ENCODE measurements at regions not wholly inside any gene's neighbourhood (a gene's known extent, or its start where the extent isn't known, plus 50 kb on each side); places are given as distances from the start of the nearest gene placed in this dataset.

GRCh38 chr1:200310824-200311223, 99.0 kb downstream of the ZNF281 start:
- TF ChIP-seq YY1 (IDR thresholded peaks at IDR 0.05) (no peak), ZBTB33 (IDR thresholded peaks at IDR 0.05) (no peak), RAD21 (IDR thresholded peaks at IDR 0.05) (no peak), JUND (IDR thresholded peaks at IDR 0.05) (no peak), CTCF (IDR thresholded peaks at IDR 0.05; ENCODE audit: low read depth, low read length, missing input control) (no peak), MAX (IDR thresholded peaks at IDR 0.05) (no peak), GABPA (IDR thresholded peaks at IDR 0.05 in 1 of 2, conservative IDR thresholded peaks at IDR 0.05 in 1 of 2) (no peak), REST (IDR thresholded peaks at IDR 0.05) (no peak)

Measured in liver (tissue), 3 donors.